A549 (cell line): ENCODE measurements at regions not wholly inside any gene's neighbourhood (a gene's known extent, or its start where the extent isn't known, plus 50 kb on each side); places are given as distances from the start of the nearest gene placed in this dataset.

Experiments used
- ATAC-seq, 2 experiments: fragments of 200-7000 bp in 1 of 2; fragments of >200 bp in 1 of 2; cut with Nextera tagmentation in 1 of 2; cut with Tn5 transposase in 1 of 2; 3 replicates each; pipeline versions ENCODE4 v1.8.0 to v1.9.1; 2018 to 2020; ENCODE audit warnings: mild to moderate bottlenecking in 1 of 2, moderate library complexity in 1 of 2
- CTCF ChIA-PET: fragments of 300-600 bp; sonication (Branson Sonifier 250); formaldehyde crosslinking; extraction: SDS; loops from one replicate; lab custom pipeline; 2021; ENCODE audit warnings: antibody characterized with exemption, inconsistent platforms; lab: Yijun Ruan, JAX
- POLR2A ChIA-PET: fragments of 350-600 bp; formaldehyde crosslinking; extraction: SDS; loops from one replicate; lab custom pipeline; 2021; ENCODE audit warnings: antibody characterized with exemption, inconsistent platforms; lab: Yijun Ruan, JAX
- DNase-seq, 2 experiments: peaks; one replicate each; pipeline versions ENCODE4 v3.0.0 to v3.0.0-alpha.2; 2011 to 2016; ENCODE audit warnings: low read depth in 1 of 2, low spot score in 1 of 2
- FAIRE-seq: peaks from 2 replicates; lab custom pipeline; 2011; peaks lifted over from hg19 to GRCh38; lab: Jason Lieb, UNC
- H3K27ac ChIP-seq, 2 experiments: fragments of >200 bp; sonication (Bioruptor Twin); formaldehyde crosslinking; 3 replicates each; pipeline ENCODE4 v1.5.1; 2016 to 2017
- H3K4me1 ChIP-seq: fragments of >200 bp; sonication (Bioruptor Twin); formaldehyde crosslinking; 3 replicates; pipeline ENCODE4 v1.6.1; 2016
- H3K4me2 ChIP-seq: fragments of >200 bp; sonication (Bioruptor Twin); formaldehyde crosslinking; 3 replicates; pipeline ENCODE4 v1.6.1; 2016
- H3K4me3 ChIP-seq: fragments of >200 bp; sonication (Bioruptor Twin); formaldehyde crosslinking; 3 replicates; pipeline ENCODE4 v1.5.1; 2016
- H3K9me3 ChIP-seq: fragments of >200 bp; sonication (Bioruptor Twin); formaldehyde crosslinking; 3 replicates; pipeline ENCODE4 v1.6.1; 2016
- CBX2 ChIP-seq: fragments of 200-600 bp; sonication (generic); IDR thresholded peaks from 2 replicates; pipeline ENCODE4 v1.6.1; 2016; ENCODE audit warnings: low read depth, mild to moderate bottlenecking, borderline replicate concordance
- CEBPB ChIP-seq, 2 experiments: fragments of >200 bp in 1 of 2; sonication (Bioruptor Twin) in 1 of 2; formaldehyde crosslinking in 1 of 2; IDR thresholded peaks; 2 replicates each; pipeline ENCODE4 v1.6.1; 2012 to 2016
- E2F6 ChIP-seq: IDR thresholded peaks from 2 replicates; pipeline ENCODE4 v1.6.1; 2012; ENCODE audit warnings: low read depth, borderline replicate concordance
- EHF ChIP-seq: fragments of 250-450 bp; sonication (Bioruptor Pico); IDR thresholded peaks from 2 replicates; pipeline ENCODE4 v1.5.0; 2020; ENCODE audit warnings: mild to moderate bottlenecking
- EHMT2 ChIP-seq: fragments of 200-600 bp; sonication (generic); IDR thresholded peaks from 2 replicates; pipeline ENCODE4 v1.6.1; 2016; ENCODE audit warnings: antibody characterized with exemption, low read depth, mild to moderate bottlenecking, moderate library complexity
- ELK1 ChIP-seq: fragments of 150-350 bp; IDR thresholded peaks from 2 replicates; pipeline ENCODE4 v1.6.1; 2014; ENCODE audit warnings: low read depth, mild to moderate bottlenecking, low read length
- ESRRA ChIP-seq: fragments of 150-350 bp; IDR thresholded peaks from 2 replicates; pipeline ENCODE4 v1.6.1; 2014; ENCODE audit warnings: mild to moderate bottlenecking, low read length, borderline replicate concordance
- FOSB ChIP-seq: fragments of 250-450 bp; sonication (Bioruptor Pico); IDR thresholded peaks from 2 replicates; pipeline ENCODE4 v1.5.0; 2020; ENCODE audit warnings: mild to moderate bottlenecking, moderate library complexity
- FOSL2 ChIP-seq, 2 experiments: fragments of 450-650 bp in 1 of 2; fragments of >200 bp in 1 of 2; sonication (Bioruptor Twin) in 1 of 2; formaldehyde crosslinking; IDR thresholded peaks; 2 replicates each; pipeline versions ENCODE4 v1.5.0 to v1.6.1; 2016 to 2020; ENCODE audit warnings: mild to moderate bottlenecking in 1 of 2, moderate library complexity in 1 of 2
- GATA3 ChIP-seq: IDR thresholded peaks from 2 replicates; pipeline ENCODE4 v1.6.1; 2012; ENCODE audit warnings: borderline replicate concordance
- HES2 ChIP-seq: fragments of >200 bp; sonication (Bioruptor Twin); formaldehyde crosslinking; IDR thresholded peaks from 2 replicates; pipeline ENCODE4 v1.6.1; 2016
- HOXA7 ChIP-seq: fragments of 250-450 bp; sonication (Bioruptor Pico); IDR thresholded peaks from 2 replicates; pipeline ENCODE4 v1.5.0; 2020; ENCODE audit warnings: mild to moderate bottlenecking, moderate library complexity
- HOXB13 ChIP-seq: fragments of 250-450 bp; sonication (Bioruptor Pico); IDR thresholded peaks from 2 replicates; pipeline ENCODE4 v1.5.0; 2020; ENCODE audit warnings: low read depth, mild to moderate bottlenecking, moderate library complexity
- HOXB5 ChIP-seq: fragments of 250-450 bp; sonication (Bioruptor Pico); IDR thresholded peaks from 2 replicates; pipeline ENCODE4 v1.5.0; 2020; ENCODE audit warnings: mild to moderate bottlenecking, moderate library complexity
- KDM1A ChIP-seq: fragments of 200-600 bp; sonication (generic); IDR thresholded peaks from 2 replicates; pipeline ENCODE4 v1.6.1; 2016; ENCODE audit warnings: low read depth, mild to moderate bottlenecking
- MAFK ChIP-seq: fragments of 450-650 bp; IDR thresholded peaks from 2 replicates; pipeline ENCODE4 v1.6.1; 2014; ENCODE audit not compliant: partially characterized antibody
- MAX ChIP-seq: IDR thresholded peaks from 2 replicates; pipeline ENCODE4 v1.6.1; 2012
- MAZ ChIP-seq: fragments of 150-350 bp; IDR thresholded peaks from 2 replicates; pipeline ENCODE4 v1.6.1; 2014; ENCODE audit warnings: antibody characterized with exemption, low read depth, low read length, borderline replicate concordance
- NFE2L2 ChIP-seq: fragments of 150-350 bp; conservative IDR thresholded peaks from 2 replicates; pipeline ENCODE4 v1.6.1; 2014; ENCODE audit warnings: low read length
- PBX3 ChIP-seq: IDR thresholded peaks from 2 replicates; pipeline ENCODE4 v1.6.1; 2012
- POLR2AphosphoS2 ChIP-seq: conservative IDR thresholded peaks from 2 replicates; pipeline ENCODE4 v1.6.1; 2012; ENCODE audit warnings: low read length, improper control_type of control experiment, inconsistent platforms
- RARB ChIP-seq: fragments of 250-450 bp; sonication (Bioruptor Pico); IDR thresholded peaks from 2 replicates; pipeline ENCODE4 v1.8.0; 2021; ENCODE audit warnings: mild to moderate bottlenecking, moderate library complexity
- RCOR1 ChIP-seq: fragments of 150-350 bp; IDR thresholded peaks from 2 replicates; pipeline ENCODE4 v1.6.1; 2014; ENCODE audit warnings: antibody characterized with exemption, low read length, low read depth
- REST ChIP-seq: fragments of 200-600 bp; sonication (generic); IDR thresholded peaks from 2 replicates; pipeline ENCODE4 v1.6.1; 2016; ENCODE audit warnings: antibody characterized with exemption, mild to moderate bottlenecking, moderate library complexity
- RFX5 ChIP-seq: fragments of 450-650 bp; IDR thresholded peaks from 2 replicates; pipeline ENCODE4 v1.7.1; 2014; ENCODE audit warnings: antibody characterized with exemption, mild to moderate bottlenecking, moderate library complexity
- SREBF2 ChIP-seq: fragments of 450-650 bp; IDR thresholded peaks from 2 replicates; pipeline ENCODE4 v1.6.1; 2014; ENCODE audit warnings: mild to moderate bottlenecking, moderate library complexity
- TP53 ChIP-seq: fragments of 250-450 bp; sonication (Bioruptor Pico); IDR thresholded peaks from 2 replicates; pipeline ENCODE4 v1.5.0; 2021; ENCODE audit warnings: mild to moderate bottlenecking, moderate library complexity
- USF2 ChIP-seq: fragments of 450-650 bp; IDR thresholded peaks from 2 replicates; pipeline ENCODE4 v1.6.1; 2014; ENCODE audit warnings: antibody characterized with exemption
- ZSCAN20 ChIP-seq: fragments of 250-450 bp; sonication (Bioruptor Pico); IDR thresholded peaks from 2 replicates; pipeline ENCODE4 v1.8.0; 2022; ENCODE audit warnings: mild to moderate bottlenecking, moderate library complexity
- WGBS: methylation state at CpG from one replicate; pipeline ENCODE4 v1.1.6; 2017; ENCODE audit errors: missing lambda C conversion rate; 5-methylcytosine and 5-hydroxymethylcytosine counted together

- 75% methylated on average over 5 of the region's 5 CpGs for WGBS
These were observed 624.1 kb downstream of the NR2F1-AS1 start for GRCh38 chr5:92956886-92957285.

GRCh38 chr5:92952243-92952642 is 628.8 kb downstream of the NR2F1-AS1 start:
- Histone ChIP-seq H3K27ac (no peak overlapping the region), H3K4me3 (no peak overlapping the region), H3K4me2 (no peak overlapping the region)
- ATAC-seq (no peak), DNase-seq (no peak)
- ChIA-PET CTCF (no interaction called here), POLR2A (no interaction called here)
- no peak for TF ChIP-seq PBX3
- TF ChIP-seq, all 56 proteins: peak for 0
- Histone ChIP-seq H3K4me1 (no peaks in the 10 kb centered on the region), H3K9me3 (peaks cover 42% of the 10 kb centered on the region; the same call in 2 of the 3 replicates)
- FAIRE-seq: no peak

More at GRCh38 chr5:92956886-92957285, 624.1 kb downstream of the NR2F1-AS1 start:
- POLR2A ChIA-PET: no interaction called here
- DNase-seq: no peak
- no peak for FAIRE-seq
- Histone ChIP-seq H3K9me3 (peaks cover 16% of the 10 kb centered on the region; the same call in 1 of the 3 replicates), H3K4me1 (no peaks in the 10 kb centered on the region), H3K4me3 (no peak overlapping the region), H3K4me2 (no peak overlapping the region), H3K27ac (no peak overlapping the region)
- CTCF ChIA-PET: no interaction called here
- TF ChIP-seq MAX (no peak), USF2 (no peak), RARB (no peak), ZSCAN20 (CRISPR knock-in tag) (no peak), CEBPB (IDR thresholded peaks at IDR 0.05) (no peak), FOSL2 (IDR thresholded peaks at IDR 0.05) (no peak), FOSL2 (CRISPR knock-in tag; IDR thresholded peaks at IDR 0.05) (no peak), EHF (no peak), POLR2AphosphoS2 (no peak), SREBF2 (no peak), GATA3 (no peak), REST (no peak), EHMT2 (no peak), CBX2 (no peak), HES2 (no peak), MAZ (no peak), HOXB5 (CRISPR knock-in tag) (no peak), RCOR1 (no peak)
- no peak for ATAC-seq

- POLR2A ChIA-PET: no interaction called here
- ATAC-seq: no peak
- no peak for FAIRE-seq
- CTCF ChIA-PET: no interaction called here
- Histone ChIP-seq H3K9me3 (peaks cover 42% of the 10 kb centered on the region; the same call in 2 of the 3 replicates), H3K27ac (no peak overlapping the region), H3K4me2 (no peak overlapping the region), H3K4me1 (peaks cover under 1% of the 10 kb centered on the region; the same call in 1 of the 3 replicates), H3K4me3 (no peak overlapping the region)
- TF ChIP-seq TP53: no peak
- TF ChIP-seq ELK1: no peak
- TF ChIP-seq HOXA7 (CRISPR knock-in tag): no peak
- TF ChIP-seq KDM1A: no peak
- no peak for TF ChIP-seq FOSB (CRISPR knock-in tag)
- TF ChIP-seq E2F6: no peak
- no peak for TF ChIP-seq ESRRA
- no peak for TF ChIP-seq NFE2L2
- TF ChIP-seq HOXB13: no peak
- no peak for TF ChIP-seq CEBPB (IDR thresholded peaks at IDR 0.05)
- TF ChIP-seq RFX5: no peak
- no peak for TF ChIP-seq GATA3
- TF ChIP-seq MAFK: no peak
- DNase-seq: no peak
These were observed 629.3 kb downstream of the NR2F1-AS1 start for GRCh38 chr5:92951746-92952145.
